B cell (primary cell): ENCODE measurements at regions not wholly inside any gene's neighbourhood (a gene's known extent, or its start where the extent isn't known, plus 50 kb on each side); places are given as distances from the start of the nearest gene placed in this dataset.

Experiments used
- ATAC-seq: fragments of 200-7000 bp; cut with Tn5 transposase; one replicate; pipeline ENCODE4 v1.10.0; 2021; ENCODE audit warnings: low read depth, mild to moderate bottlenecking, moderate number of reproducible peaks, moderate library complexity
- CTCF ChIA-PET: fragments of 350-600 bp; sonication (Branson Sonifier 250); formaldehyde crosslinking; loops from one replicate; lab custom pipeline; 2021; ENCODE audit warnings: antibody characterized with exemption, inconsistent platforms; lab: Charles Lee
- POLR2A ChIA-PET: fragments of 350-600 bp; sonication (Branson Sonifier 250); formaldehyde crosslinking; loops from one replicate; lab custom pipeline; 2021; ENCODE audit warnings: antibody characterized with exemption; lab: Charles Lee
- DNase-seq: peaks from one replicate; pipeline ENCODE4 v3.0.0; 2013
- H2AFZ ChIP-seq: 2 replicates; pipeline ENCODE4 v1.6.1; 2012; ENCODE audit warnings: mild to moderate bottlenecking, low read depth, low read length; ENCODE audit not compliant: insufficient read depth, poor library complexity, severe bottlenecking
- H3K27ac ChIP-seq, 2 donors: 1 replicate in 1 of 2; 2 replicates in 1 of 2; pipeline ENCODE4 v1.5.1; 2012 to 2013; ENCODE audit warnings: low read length in 2 of 2, mild to moderate bottlenecking in 2 of 2, moderate library complexity in 1 of 2
- H3K27me3 ChIP-seq, 4 experiments: fragments of 200-600 bp in 1 of 4; sonication (generic) in 1 of 4; replicated peaks in 1 of 4; 1 replicate in 2 of 4; 2 replicates in 2 of 4; pipeline versions ENCODE4 v1.6.1 to v1.7.0; 2013 to 2016; ENCODE audit warnings: low read length in 3 of 4, mild to moderate bottlenecking in 2 of 4, mixed read lengths in 1 of 4, moderate library complexity in 1 of 4; ENCODE audit not compliant: insufficient read depth in 4 of 4, control insufficient read depth in 3 of 4; ENCODE audit errors: control extremely low read depth in 1 of 4
- H3K36me3 ChIP-seq, 2 experiments: replicated peaks in 1 of 2; 1 replicate in 1 of 2; 2 replicates in 1 of 2; pipeline versions ENCODE4 v1.6.1 to v1.7.1; 2013; ENCODE audit warnings: low read length in 1 of 2; ENCODE audit not compliant: insufficient read depth in 2 of 2, control insufficient read depth in 1 of 2; ENCODE audit errors: control extremely low read depth in 1 of 2, extremely low read depth in 1 of 2
- H3K4me1 ChIP-seq, 2 donors: fragments of 200-600 bp in 1 of 2; sonication (generic) in 1 of 2; 1 replicate in 1 of 2; 2 replicates in 1 of 2; pipeline versions ENCODE4 v1.5.1 to v1.6.1; 2013 to 2017; ENCODE audit warnings: low read length in 2 of 2; ENCODE audit not compliant: control insufficient read depth in 2 of 2, insufficient read depth in 2 of 2
- H3K4me2 ChIP-seq: replicated peaks from 2 replicates; pipeline ENCODE3; 2012; ENCODE audit warnings: mild to moderate bottlenecking, low read depth, low read length; ENCODE audit not compliant: poor library complexity, severe bottlenecking
- H3K4me3 ChIP-seq, 5 experiments: fragments of 200-600 bp in 1 of 5; sonication (generic) in 1 of 5; 1 replicate in 3 of 5; 2 replicates in 2 of 5; pipeline versions ENCODE4 v1.5.1 to v1.7.0; 2011 to 2016; ENCODE audit warnings: low read length in 4 of 5, mild to moderate bottlenecking in 4 of 5, low read depth in 2 of 5, control low read depth in 1 of 5, moderate library complexity in 1 of 5; ENCODE audit not compliant: insufficient read depth in 1 of 5; ENCODE audit errors: control extremely low read depth in 1 of 5, extremely low read depth in 1 of 5
- H3K79me2 ChIP-seq: fragments of 200-600 bp; sonication (generic); one replicate; pipeline ENCODE4 v1.6.0; 2016; ENCODE audit warnings: low read length; ENCODE audit not compliant: control insufficient read depth, insufficient read depth
- H3K9ac ChIP-seq: fragments of 200-600 bp; sonication (generic); 2 replicates; pipeline ENCODE4 v1.6.1; 2017; ENCODE audit warnings: mild to moderate bottlenecking, low read length, moderate library complexity
- H3K9me3 ChIP-seq, 3 donors: one replicate each; pipeline versions ENCODE4 v1.6.1 to v1.7.1; 2013; ENCODE audit warnings: low read length in 2 of 3; ENCODE audit not compliant: control insufficient read depth in 2 of 3, insufficient read depth in 1 of 3; ENCODE audit errors: control extremely low read depth in 1 of 3
- H4K20me1 ChIP-seq: 2 replicates; pipeline ENCODE4 v1.6.0; 2012; ENCODE audit warnings: mild to moderate bottlenecking, low read length; ENCODE audit not compliant: insufficient read depth, control insufficient read depth, poor library complexity, severe bottlenecking
- H3K27ac Mint-ChIP-seq: one replicate; pipeline ENCODE4 v1.8.0; 2021; ENCODE audit warnings: mixed read lengths
- H3K27me3 Mint-ChIP-seq: one replicate; pipeline ENCODE4 v1.8.0; 2021; ENCODE audit warnings: mixed read lengths
- H3K4me1 Mint-ChIP-seq: one replicate; pipeline ENCODE4 v1.8.0; 2021; ENCODE audit warnings: mixed read lengths
- H3K4me3 Mint-ChIP-seq: one replicate; pipeline ENCODE4 v1.8.0; 2021; ENCODE audit warnings: mixed read lengths
- H3K9me3 Mint-ChIP-seq: one replicate; pipeline ENCODE4 v1.8.0; 2022; ENCODE audit warnings: mixed read lengths; ENCODE audit not compliant: insufficient read depth
- CTCF ChIP-seq: fragments of 200-600 bp; IDR thresholded peaks from one replicate; pipeline ENCODE4 v1.8.0; 2022; ENCODE audit warnings: antibody characterized with exemption, mild to moderate bottlenecking
- EZH2 ChIP-seq: IDR thresholded peaks from 2 replicates; pipeline ENCODE4 v1.6.1; 2012; ENCODE audit warnings: borderline replicate concordance, low read depth, mild to moderate bottlenecking, moderate library complexity, low read length; ENCODE audit not compliant: insufficient read depth, poor library complexity, severe bottlenecking
- WGBS: methylation state at CpG from one replicate; pipeline ENCODE4 v1.1.5; 2013; ENCODE audit warnings: missing lambda C conversion rate; ENCODE audit not compliant: insufficient coverage; 5-methylcytosine and 5-hydroxymethylcytosine counted together
- intact Hi-C: fragments of 100-400 bp; cut with micrococcal nuclease; formaldehyde crosslinking; loops from one replicate; pipeline ENCODE4 v1.10.0; 2022

- Histone ChIP-seq H3K9me3 (peaks cover 0 to 8% (median 0%) of the 10 kb centered on the region in 3 donors), H3K4me2 (no peak overlapping the region), H3K79me2 (no peaks in the 10 kb centered on the region), H3K9ac (no peak overlapping the region), H3K4me1 (no peaks in the 10 kb centered on the region), H3K4me3 (no peak overlapping the region), H3K27me3 (no peaks in the 10 kb centered on the region), H3K36me3 (no peaks in the 10 kb centered on the region), H2AFZ (no peak overlapping the region), H4K20me1 (no peaks in the 10 kb centered on the region), H3K27ac (no peak overlapping the region)
- no peaks in the 10 kb centered on the region for H3K4me1 Mint-ChIP-seq
- intact Hi-C loops = no loop called here
- H3K27me3 Mint-ChIP-seq = peaks cover 23% of the 10 kb centered on the region
- ChIA-PET POLR2A (no interaction called here), CTCF (no interaction called here)
- DNase-seq (no peak), ATAC-seq (no peak)
- no peak overlapping the region for H3K4me3 Mint-ChIP-seq
- no CpG with 5 or more reads among the region's 2 CpGs for WGBS
- H3K9me3 Mint-ChIP-seq = no peaks in the 10 kb centered on the region
- TF ChIP-seq EZH2 (no peak), CTCF (no peak)
- H3K27ac Mint-ChIP-seq = no peak overlapping the region
Measured at GRCh38 chr6:1240766-1241318, 71.1 kb upstream of the FOXQ1 start.

DNA sequence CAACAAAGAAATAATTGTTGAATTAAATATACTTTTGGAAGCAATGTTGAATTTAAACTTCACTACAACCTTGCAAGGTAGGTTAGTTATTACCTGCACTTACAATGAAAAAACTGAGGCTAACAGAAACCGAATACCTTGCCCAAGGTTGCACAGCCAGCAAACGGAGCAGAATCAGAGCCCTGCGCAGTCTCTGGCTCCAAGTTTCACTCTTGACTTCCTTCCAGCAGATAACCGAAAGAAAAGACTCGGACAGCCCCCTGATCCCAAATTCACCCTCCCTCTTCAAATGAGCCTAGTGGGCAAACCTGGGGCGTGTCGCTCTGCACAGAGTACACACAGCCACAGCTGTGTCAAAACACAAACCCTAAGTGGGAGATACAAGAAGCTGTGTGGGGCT, 72.1 kb upstream of the FOXQ1 start:
- Histone ChIP-seq H3K27ac (no peak overlapping the region), H3K4me1 (no peaks in the 10 kb centered on the region), H3K9ac (no peak overlapping the region), H3K36me3 (no peaks in the 10 kb centered on the region), H3K9me3 (peaks cover 0 to 8% (median 0%) of the 10 kb centered on the region in 3 donors), H4K20me1 (no peaks in the 10 kb centered on the region), H3K4me3 (no peak overlapping the region), H2AFZ (no peak overlapping the region), H3K27me3 (no peaks in the 10 kb centered on the region), H3K4me2 (no peak overlapping the region), H3K79me2 (no peaks in the 10 kb centered on the region)
- ATAC-seq (no peak), DNase-seq (no peak)
- intact Hi-C loops = no loop called here
- Mint-ChIP-seq H3K4me1 (no peaks in the 10 kb centered on the region), H3K9me3 (no peaks in the 10 kb centered on the region), H3K27ac (no peak overlapping the region), H3K27me3 (peaks cover 23% of the 10 kb centered on the region), H3K4me3 (no peak overlapping the region)
- POLR2A ChIA-PET = no interaction called here
- 96% methylated on average over 5 of the region's 7 CpGs for WGBS
- CTCF ChIA-PET = no interaction called here
- no peak for TF ChIP-seq EZH2
- no peak for TF ChIP-seq CTCF
